GM18951 (cell line): ENCODE measurements at regions not wholly inside any gene's neighbourhood (a gene's known extent, or its start where the extent isn't known, plus 50 kb on each side); places are given as distances from the start of the nearest gene placed in this dataset.
"Not testable (repeated sequence)": the region's sequence is repeated elsewhere in the genome, so short reads cannot be mapped to it uniquely, and the experiment has no call there.

ENCODE experiments used
- POLR2A ChIP-seq: IDR thresholded peaks from 4 replicates; pipeline ENCODE4 v1.6.1; 2011; ENCODE audit warnings: mild to moderate bottlenecking; ENCODE audit not compliant: insufficient read length, insufficient read depth; ENCODE audit errors: extremely low read depth
- in situ Hi-C: fragments of 300-500 bp; cut with MboI; formaldehyde crosslinking; loops from one replicate; pipeline ENCODE4 v1.12.0; 2022; ENCODE audit warnings: low sequenced_read_pairs, mixed read lengths, inconsistent platforms; ENCODE audit not compliant: unreplicated experiment

- TF ChIP-seq POLR2A = no peak
- in situ Hi-C loops = no loop called here
Measured at GRCh38 chr6:99814230-99814928, 179.6 kb downstream of the MCHR2 start.

GRCh38 chr6:99816795-99817194, 177.2 kb downstream of the MCHR2 start:
- TF ChIP-seq POLR2A = no peak
- in situ Hi-C loops = no loop called here

GRCh38 chr6:99818161-99818560, 175.9 kb downstream of the MCHR2 start:
- in situ Hi-C loops = no loop called here
- no peak for TF ChIP-seq POLR2A

- in situ Hi-C loops = no loop called here
- no peak for TF ChIP-seq POLR2A
Measured at GRCh38 chr6:99819853-99820252, 174.2 kb downstream of the MCHR2 start.

GRCh38 chr6:99821164-99821563, 172.9 kb downstream of the MCHR2 start:
- in situ Hi-C loops = no loop called here

GRCh38 chr6:99822741-99823512, 171.1 kb downstream of the MCHR2 start:
- in situ Hi-C loops = no loop called here
- TF ChIP-seq POLR2A = no peak

More at GRCh38 chr6:99821164-99821563, 172.9 kb downstream of the MCHR2 start:
- TF ChIP-seq POLR2A = no peak

GRCh38 chr6:99823513-99824235, 170.3 kb downstream of the MCHR2 start:
- in situ Hi-C loops = not testable (repeated sequence)

GRCh38 chr6:99833034-99833433, 161.0 kb downstream of the MCHR2 start:
- no peak for TF ChIP-seq POLR2A
- in situ Hi-C loops = no loop called here

- no peak for TF ChIP-seq POLR2A
- in situ Hi-C loops = no loop called here
Measured at GRCh38 chr6:99836471-99836870, 157.6 kb downstream of the MCHR2 start.

GRCh38 chr6:99838607-99839006, 155.4 kb downstream of the MCHR2 start:
- in situ Hi-C loops = no loop called here
- no peak for TF ChIP-seq POLR2A

- no peak for TF ChIP-seq POLR2A
- in situ Hi-C loops = no loop called here
Measured at GRCh38 chr6:99841297-99841696, 152.7 kb downstream of the MCHR2 start.

GRCh38 chr6:99846006-99846405, 148.0 kb downstream of the MCHR2 start:
- no peak for TF ChIP-seq POLR2A
- in situ Hi-C loops = no loop called here

- in situ Hi-C loops = no loop called here
- TF ChIP-seq POLR2A = no peak
Measured at GRCh38 chr6:99850841-99851240, 143.2 kb downstream of the MCHR2 start.
